Esophagus (tissue), 2 donors: ENCODE measurements at regions not wholly inside any gene's neighbourhood (a gene's known extent, or its start where the extent isn't known, plus 50 kb on each side); places are given as distances from the start of the nearest gene placed in this dataset.
"Not testable (repeated sequence)": the region's sequence is repeated elsewhere in the genome, so short reads cannot be mapped to it uniquely, and the experiment has no call there.

ENCODE experiments used
- H3K27ac ChIP-seq, 2 donors: one replicate each; pipeline ENCODE4 v1.5.1; 2013; ENCODE audit warnings: low read depth in 2 of 2, mild to moderate bottlenecking in 2 of 2, inconsistent platforms in 1 of 2, low read length in 1 of 2, moderate library complexity in 1 of 2
- H3K27me3 ChIP-seq, 2 donors: one replicate each; pipeline ENCODE4 v1.6.1; 2013; ENCODE audit warnings: low read length in 2 of 2, control low read depth in 1 of 2, mild to moderate bottlenecking in 1 of 2; ENCODE audit not compliant: insufficient read depth in 2 of 2, control insufficient read depth in 1 of 2
- H3K36me3 ChIP-seq, 2 donors: one replicate each; pipeline ENCODE4 v1.6.1; 2013; ENCODE audit warnings: low read length in 1 of 2; ENCODE audit not compliant: control insufficient read depth in 2 of 2, insufficient read depth in 2 of 2
- H3K4me1 ChIP-seq, 2 donors: one replicate each; pipeline ENCODE4 v1.6.1; 2013; ENCODE audit warnings: low read length in 1 of 2; ENCODE audit not compliant: control insufficient read depth in 2 of 2, insufficient read depth in 2 of 2
- H3K4me3 ChIP-seq, 2 donors: one replicate each; pipeline ENCODE4 v1.5.1; 2013; ENCODE audit warnings: low read length in 2 of 2, mild to moderate bottlenecking in 2 of 2, low read depth in 1 of 2, moderate library complexity in 1 of 2
- H3K9me3 ChIP-seq, 2 donors: one replicate each; pipeline ENCODE4 v1.6.1; 2013; ENCODE audit warnings: mild to moderate bottlenecking in 2 of 2, low read depth in 1 of 2, low read length in 1 of 2, moderate library complexity in 1 of 2; ENCODE audit not compliant: control insufficient read depth in 2 of 2, insufficient read depth in 1 of 2
- WGBS, 2 donors: extraction: QIAGEN DNeasy Blood & Tissue Kit; methylation state at CpG; one replicate each; pipeline ENCODE4 v1.1.7; 2013; 5-methylcytosine and 5-hydroxymethylcytosine counted together
- donor health status: healthy with polysubstance abuse.
- donor health status: Bipolar disorder and iron deficiency.

GRCh38 chrX:11016728-11017127 is 94.4 kb upstream of the HCCS start:
- Histone ChIP-seq H3K27me3 (no peaks in the 10 kb centered on the region), H3K9me3 (no peaks in the 10 kb centered on the region), H3K4me1 (no peaks in the 10 kb centered on the region), H3K4me3 (no peak overlapping the region), H3K36me3 (no peaks in the 10 kb centered on the region), H3K27ac (no peak overlapping the region)
- WGBS, 2 donors: 55 to 78% methylated on average over 1 of the region's 1 CpG

DNA sequence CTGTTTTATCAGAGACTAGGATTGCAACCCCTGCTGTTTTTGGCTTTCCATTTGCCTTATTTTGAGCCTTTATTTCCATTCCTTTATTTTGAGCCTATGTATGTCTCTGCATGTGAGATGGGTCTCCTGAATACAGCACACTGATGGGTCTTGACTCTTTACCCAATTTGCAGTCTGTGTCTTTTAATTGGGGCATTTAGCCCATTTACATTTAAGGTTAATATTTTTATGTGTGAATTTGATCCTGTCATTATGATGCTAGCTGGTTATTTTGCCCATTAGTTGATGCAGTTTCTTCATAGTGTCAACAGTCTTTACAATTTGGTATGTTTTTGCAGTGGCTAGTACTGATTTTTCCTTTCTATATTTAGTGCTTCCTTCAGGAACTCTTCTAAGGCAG is 88.5 kb upstream of the HCCS start:
- not testable (repeated sequence) for H3K4me3 ChIP-seq

DNA sequence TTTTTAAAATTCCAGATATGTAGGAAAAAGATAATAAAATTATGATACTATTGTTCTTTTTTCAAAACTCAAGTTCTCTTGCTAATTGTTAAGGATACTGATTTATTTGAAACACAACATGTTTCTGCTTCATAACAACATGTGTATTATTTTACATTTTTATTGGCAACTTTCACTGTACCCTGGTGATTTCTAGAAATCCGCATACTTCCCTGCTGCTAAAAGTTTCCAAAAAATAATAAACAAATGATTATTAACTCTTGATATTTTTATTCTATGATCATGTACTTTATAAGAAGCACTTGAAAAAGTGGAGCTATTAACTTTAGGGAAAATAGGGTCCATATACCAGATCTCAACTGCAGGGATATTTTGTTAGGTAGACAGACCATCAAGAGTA is 71.2 kb upstream of the HCCS start:
- H3K9me3 ChIP-seq: no peaks in the 10 kb centered on the region
- no peaks in the 10 kb centered on the region for H3K27me3 ChIP-seq
- WGBS, 2 donors: 73 to 80% methylated on average over 1 of the region's 1 CpG
- H3K4me3 ChIP-seq: no peak overlapping the region
- no peaks in the 10 kb centered on the region for H3K4me1 ChIP-seq
- H3K36me3 ChIP-seq: no peaks in the 10 kb centered on the region
- no peak overlapping the region for H3K27ac ChIP-seq

More for the DNA sequence above, 88.5 kb upstream of the HCCS start:
- H3K4me1 ChIP-seq, H3K27ac ChIP-seq, H3K27me3 ChIP-seq, H3K36me3 ChIP-seq, H3K9me3 ChIP-seq: not testable (repeated sequence)

- H3K4me3 ChIP-seq: no peak overlapping the region
- H3K27ac ChIP-seq: no peak overlapping the region
- no peaks in the 10 kb centered on the region for H3K4me1 ChIP-seq
- no peaks in the 10 kb centered on the region for H3K36me3 ChIP-seq
- WGBS, 2 donors: 41 to 70% methylated on average over 1 of the region's 1 CpG
- H3K9me3 ChIP-seq: no peaks in the 10 kb centered on the region
- no peaks in the 10 kb centered on the region for H3K27me3 ChIP-seq
These were observed 70.7 kb upstream of the HCCS start for GRCh38 chrX:11040405-11040804.

DNA sequence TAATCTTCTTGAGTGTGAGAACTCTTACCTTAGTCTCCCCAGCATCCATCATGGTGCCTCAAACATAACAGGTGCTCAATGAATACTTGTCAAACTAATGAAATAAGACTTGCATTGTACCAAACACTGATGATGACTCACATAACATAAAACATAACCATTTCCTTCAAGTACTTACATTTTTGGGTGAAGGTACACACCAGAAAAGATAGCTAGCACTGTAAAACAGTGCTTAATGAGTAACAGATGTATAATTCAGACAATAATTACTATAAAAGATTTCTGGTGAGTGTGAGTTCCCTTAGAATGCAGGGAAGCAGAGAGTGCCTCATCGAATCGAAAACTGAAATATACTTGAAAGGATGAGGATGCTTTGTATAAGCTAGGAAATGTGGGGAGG is 70.1 kb upstream of the HCCS start:
- H3K4me3 ChIP-seq: no peak overlapping the region
- no peaks in the 10 kb centered on the region for H3K36me3 ChIP-seq
- no peak overlapping the region for H3K27ac ChIP-seq
- 95 to 97% methylated on average over 2 of the region's 2 CpGs for WGBS, 2 donors
- H3K9me3 ChIP-seq: no peaks in the 10 kb centered on the region
- no peaks in the 10 kb centered on the region for H3K27me3 ChIP-seq
- H3K4me1 ChIP-seq: no peaks in the 10 kb centered on the region

DNA sequence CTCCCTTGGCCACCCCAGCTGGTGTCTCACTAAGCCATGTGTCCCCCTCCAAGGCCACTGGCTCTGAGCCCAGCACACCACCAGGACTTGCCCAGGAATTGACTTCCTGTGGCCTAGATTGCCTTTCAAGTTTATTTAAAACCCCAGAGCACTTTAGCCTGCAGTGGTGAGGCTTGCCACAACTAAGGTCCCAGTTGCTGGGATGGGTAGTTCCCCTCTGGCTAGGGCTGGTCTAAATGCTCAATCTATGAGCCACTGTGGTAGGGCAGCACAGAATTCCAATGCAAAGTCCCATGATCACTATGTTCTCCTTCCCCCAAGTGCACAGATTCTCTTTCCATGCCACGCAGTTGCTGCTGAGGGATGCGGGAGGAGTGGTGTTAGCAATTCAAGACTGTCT is 61.1 kb upstream of the HCCS start:
- no peaks in the 10 kb centered on the region for H3K9me3 ChIP-seq
- H3K27me3 ChIP-seq: no peaks in the 10 kb centered on the region
- no peaks in the 10 kb centered on the region for H3K4me1 ChIP-seq
- H3K4me3 ChIP-seq: no peak overlapping the region
- no peak overlapping the region for H3K27ac ChIP-seq
- WGBS, 2 donors: 84 to 93% methylated on average over 2 of the region's 2 CpGs
- no peaks in the 10 kb centered on the region for H3K36me3 ChIP-seq

- H3K36me3 ChIP-seq: no peaks in the 10 kb centered on the region
- H3K4me3 ChIP-seq: no peak overlapping the region
- H3K4me1 ChIP-seq: no peaks in the 10 kb centered on the region
- no peak overlapping the region for H3K27ac ChIP-seq
- H3K9me3 ChIP-seq: no peaks in the 10 kb centered on the region
- no peaks in the 10 kb centered on the region for H3K27me3 ChIP-seq
These were observed 57.8 kb upstream of the HCCS start for GRCh38 chrX:11053351-11053750.

GRCh38 chrX:11056322-11057176 is 54.6 kb upstream of the HCCS start:
- Histone ChIP-seq H3K27ac (no peak overlapping the region), H3K36me3 (no peaks in the 10 kb centered on the region), H3K27me3 (no peaks in the 10 kb centered on the region), H3K4me3 (no peak overlapping the region), H3K4me1 (no peaks in the 10 kb centered on the region), H3K9me3 (no peaks in the 10 kb centered on the region)
- WGBS, 2 donors: 85 to 88% methylated on average over 2 of the region's 2 CpGs

GRCh38 chrX:11059933-11060332 is 51.2 kb upstream of the HCCS start:
- Histone ChIP-seq H3K4me3 (no peak overlapping the region), H3K27ac (no peak overlapping the region), H3K4me1 (peaks cover 0 to 2% of the 10 kb centered on the region in 2 donors), H3K9me3 (no peaks in the 10 kb centered on the region), H3K27me3 (no peaks in the 10 kb centered on the region), H3K36me3 (no peaks in the 10 kb centered on the region)
- WGBS, 2 donors: 55 to 71% methylated on average over 2 of the region's 2 CpGs
